HG03064 (cell line): ENCODE measurements at regions not wholly inside any gene's neighbourhood (a gene's known extent, or its start where the extent isn't known, plus 50 kb on each side); places are given as distances from the start of the nearest gene placed in this dataset.
"Not testable (repeated sequence)": the region's sequence is repeated elsewhere in the genome, so short reads cannot be mapped to it uniquely, and the experiment has no call there.

Experiments
- ATAC-seq: cut with Tn5 transposase; IDR thresholded peaks from one replicate; pipeline ENCODE4 v1.9.1; 2021; ENCODE audit warnings: low read depth; ENCODE audit not compliant: unreplicated experiment

DNA sequence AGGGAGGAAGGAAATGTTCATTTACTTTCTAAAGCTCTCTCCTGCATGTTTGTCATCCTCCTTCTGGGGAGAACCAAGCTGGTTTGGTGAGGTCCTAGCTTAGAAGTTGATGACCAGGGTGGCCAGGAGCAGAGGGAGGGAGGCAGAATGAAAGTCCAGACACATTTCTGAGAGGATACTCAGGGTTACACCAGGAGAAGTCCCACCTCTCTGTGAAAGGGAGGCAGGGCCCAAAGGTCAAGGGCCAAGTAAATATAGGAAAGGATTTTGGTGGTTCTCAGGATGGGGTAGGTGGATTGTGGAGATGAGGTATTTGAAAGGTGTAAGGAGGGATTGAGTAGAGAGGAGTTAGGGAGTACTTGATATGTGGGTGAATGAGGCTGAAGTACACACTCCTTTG is 58.0 kb upstream of the FBXO11 start:
- no peak for ATAC-seq

DNA sequence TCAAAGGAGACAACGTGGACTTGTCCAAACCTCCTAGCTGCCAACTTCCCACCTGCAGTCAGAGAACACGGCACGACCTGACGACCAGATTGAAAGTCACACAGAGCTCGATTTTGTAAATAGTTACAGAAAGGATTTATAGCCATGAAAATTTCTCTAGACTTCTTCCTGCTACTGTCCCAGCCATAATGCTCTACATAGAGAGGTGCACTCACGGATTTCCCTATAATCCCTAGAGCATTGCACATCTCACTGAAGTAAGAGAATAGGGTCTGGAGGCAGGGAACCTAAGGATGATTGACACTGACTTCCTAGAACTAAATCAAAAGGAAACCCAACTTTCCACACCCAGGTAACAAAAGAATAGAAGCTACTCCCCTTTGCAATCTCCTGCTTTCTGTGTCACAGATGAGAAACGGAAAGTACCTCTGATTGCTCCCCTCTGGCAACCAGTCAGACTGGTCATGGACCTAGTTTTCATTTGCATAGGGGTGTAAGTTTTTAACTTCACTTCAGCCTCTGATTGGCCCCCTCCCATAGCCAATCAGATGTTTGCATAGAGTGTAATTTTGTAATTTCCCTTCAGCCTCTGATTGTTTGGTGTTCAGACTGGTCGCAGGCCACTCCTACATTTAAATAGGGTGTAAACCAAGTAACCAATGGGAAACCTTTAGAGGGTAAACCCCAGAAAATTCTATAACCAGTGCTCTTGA is 58.6 kb upstream of the FBXO11 start:
- no peak for ATAC-seq

DNA sequence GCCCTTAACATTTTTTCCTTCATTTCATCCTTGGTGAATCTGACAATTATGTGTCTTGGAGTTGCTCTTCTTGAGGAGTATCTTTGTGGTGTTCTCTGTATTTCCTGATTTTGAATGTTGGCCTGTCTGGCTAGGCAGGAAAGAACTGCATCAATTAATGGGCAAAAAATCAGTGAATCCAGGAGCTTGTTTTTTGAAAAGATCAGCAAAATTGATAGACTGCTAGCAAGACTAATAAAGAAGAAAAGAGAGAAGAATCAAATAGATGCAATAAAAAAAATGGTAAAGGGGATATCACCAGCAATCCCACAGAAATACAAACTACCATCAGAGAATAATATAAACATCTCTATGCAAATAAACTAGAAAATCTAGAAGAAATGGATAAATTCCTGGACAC is 70.4 kb upstream of the FBXO11 start:
- ATAC-seq: not testable (repeated sequence)

DNA sequence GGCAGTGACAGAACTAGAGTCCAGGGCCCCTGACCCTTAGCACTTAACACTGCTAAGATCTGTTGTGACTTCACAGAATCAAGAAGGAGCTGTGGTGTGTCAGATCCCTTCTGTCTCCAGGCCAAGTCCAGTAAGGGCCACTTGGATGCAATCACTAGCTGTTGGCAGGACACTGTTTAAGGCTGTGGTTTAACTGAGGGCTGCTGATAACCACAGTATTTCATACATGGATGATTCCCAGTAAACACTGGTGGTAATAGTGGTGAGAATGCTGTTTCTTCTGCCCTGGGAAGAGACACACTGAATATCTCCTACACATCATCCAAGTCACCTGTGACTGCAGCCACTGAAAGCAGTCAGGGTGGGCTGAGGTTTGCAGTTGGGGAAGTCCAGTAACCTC is 77.7 kb upstream of the FBXO11 start:
- ATAC-seq: no peak

DNA sequence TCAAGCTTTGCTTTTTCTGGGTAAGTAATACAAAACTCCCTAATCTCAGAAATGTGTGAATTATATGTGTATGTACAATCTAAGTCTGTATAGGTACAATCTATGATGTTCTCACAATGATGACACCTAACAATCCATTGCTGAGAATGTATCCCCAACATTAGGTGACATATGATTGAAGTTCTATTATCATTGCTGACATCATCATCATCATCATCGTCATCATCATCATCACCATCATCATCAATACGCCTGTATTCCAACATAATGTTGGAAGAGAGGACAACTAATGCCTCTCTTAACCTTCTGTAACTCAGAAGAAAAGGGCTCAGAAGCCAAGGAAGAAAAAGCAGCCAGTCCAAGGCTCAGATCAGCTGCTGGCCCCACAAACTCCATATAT is 84.2 kb upstream of the FBXO11 start:
- ATAC-seq: no peak

DNA sequence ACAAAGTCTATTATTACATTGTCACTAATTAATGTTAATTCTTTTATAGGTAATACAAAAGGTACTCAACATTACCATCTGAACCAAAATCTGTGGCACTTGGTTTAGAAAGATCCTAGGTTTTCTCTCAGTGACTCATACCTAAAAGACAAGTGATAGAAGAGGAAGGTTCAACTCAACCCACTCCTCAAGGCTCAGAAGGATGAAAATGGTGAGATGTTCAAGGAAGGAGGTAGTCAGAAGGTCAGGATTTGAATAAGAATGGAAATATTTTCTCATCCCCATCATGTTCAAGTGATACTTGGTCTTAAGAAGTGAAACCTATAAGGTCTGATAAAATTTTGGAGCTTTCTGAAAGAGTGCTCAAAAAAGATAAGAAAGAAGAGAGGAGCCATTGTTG is 86.4 kb upstream of the FBXO11 start:
- ATAC-seq: no peak

DNA sequence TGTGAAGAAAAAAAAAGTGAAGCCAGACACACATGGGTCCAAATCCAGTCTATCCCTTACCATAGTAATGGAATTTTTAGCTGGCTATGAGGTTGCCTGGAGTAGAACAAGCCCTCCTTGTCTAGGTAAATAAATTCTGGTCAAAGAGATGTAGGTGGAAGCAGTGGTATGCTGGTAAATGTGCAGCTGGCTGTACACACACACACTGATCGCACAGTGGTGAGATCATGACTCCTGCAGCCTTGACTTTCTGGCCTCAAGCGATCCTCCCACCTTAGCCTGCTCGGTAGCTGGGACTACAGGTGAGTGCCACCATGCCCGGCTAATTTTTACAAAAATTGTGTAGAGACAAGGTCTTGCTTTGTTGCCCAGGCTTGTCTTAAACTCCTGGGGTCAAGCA is 90.5 kb upstream of the FBXO11 start:
- ATAC-seq: no peak

DNA sequence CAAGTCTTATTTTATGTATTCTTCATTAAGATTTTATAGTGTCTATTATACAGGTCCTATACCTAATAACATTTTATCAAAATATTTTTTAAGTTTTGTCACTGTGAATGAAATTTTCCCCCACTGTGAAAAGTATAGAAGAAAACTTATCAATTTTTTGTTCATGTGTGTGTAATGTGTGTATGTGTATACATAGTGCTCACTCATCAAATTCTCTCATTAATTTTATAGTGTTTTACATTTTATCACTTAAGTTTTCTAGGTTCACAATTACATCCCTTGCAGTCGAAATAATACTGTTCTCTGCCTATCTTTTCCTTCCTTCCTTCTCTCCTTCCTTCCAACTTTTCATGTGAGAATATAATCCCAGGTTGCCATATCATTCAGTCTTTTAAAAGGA is 93.2 kb upstream of the FBXO11 start:
- ATAC-seq: no peak

DNA sequence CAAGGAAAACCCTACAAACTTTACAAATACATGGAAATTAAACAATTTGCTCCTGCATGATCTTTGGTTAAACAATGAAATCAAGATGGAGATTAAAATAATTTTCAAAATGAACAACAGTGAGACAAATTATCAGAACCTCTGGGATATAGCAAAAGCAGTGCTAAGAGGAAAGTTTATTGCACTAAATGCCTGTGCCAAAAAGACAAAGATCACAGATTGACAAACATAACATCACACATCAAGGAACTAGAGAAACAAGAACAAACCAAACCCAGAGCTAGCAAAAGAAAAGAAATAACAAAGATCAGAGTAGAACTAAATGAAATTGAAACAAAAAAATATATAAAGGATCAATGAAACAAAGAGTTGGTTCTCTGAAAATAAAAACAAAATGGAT is 95.2 kb upstream of the FBXO11 start:
- no peak for ATAC-seq

DNA sequence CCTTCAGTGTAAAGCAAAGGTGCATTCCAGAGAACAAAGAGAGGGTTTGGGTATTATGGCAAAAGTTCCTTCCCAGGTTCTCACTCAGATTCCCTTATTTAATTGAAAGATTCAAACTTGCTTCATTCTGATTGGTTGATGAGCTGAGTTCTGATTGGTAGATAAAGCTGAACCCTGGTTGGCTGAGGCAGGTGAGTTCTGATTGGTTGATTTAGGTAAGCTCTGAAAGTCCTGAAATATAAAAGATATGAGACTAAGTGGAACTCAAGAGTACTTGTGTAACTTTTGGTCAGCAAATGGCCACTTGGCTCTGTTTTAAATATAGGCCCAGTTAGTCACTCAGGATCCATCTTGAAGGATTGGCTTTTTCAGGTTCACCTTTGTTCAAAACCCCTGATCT is 99.8 kb upstream of the FBXO11 start:
- ATAC-seq: no peak

DNA sequence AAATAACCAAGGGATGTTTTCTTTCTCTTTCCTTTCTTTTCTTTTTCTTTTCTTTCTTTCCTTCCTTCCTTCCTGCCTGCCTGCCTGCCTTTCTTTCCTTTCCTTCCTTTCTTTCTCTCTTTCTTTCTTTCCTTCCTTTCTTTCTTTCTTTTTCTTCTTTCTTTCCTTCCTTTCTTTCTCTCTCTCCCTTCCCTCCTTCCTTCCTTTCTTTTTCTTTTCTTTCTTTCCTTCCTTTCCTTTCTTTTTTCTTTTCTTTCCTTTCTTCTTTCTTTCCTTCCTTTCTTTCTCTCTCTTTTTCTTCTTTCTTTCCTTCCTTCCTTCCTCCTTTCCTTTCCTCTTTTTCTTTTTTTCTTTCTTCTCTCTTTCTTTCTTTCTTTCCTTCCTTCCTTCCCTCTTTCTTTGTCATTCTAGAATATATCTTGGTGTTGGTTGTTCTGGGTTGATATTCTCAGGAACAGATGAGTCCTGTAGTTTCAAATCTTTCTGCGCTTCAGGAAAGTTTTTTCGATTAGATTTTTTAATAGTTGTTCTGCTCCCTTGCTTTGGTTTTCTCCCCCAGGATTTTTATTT is 101.5 kb upstream of the FBXO11 start:
- ATAC-seq: no peak

DNA sequence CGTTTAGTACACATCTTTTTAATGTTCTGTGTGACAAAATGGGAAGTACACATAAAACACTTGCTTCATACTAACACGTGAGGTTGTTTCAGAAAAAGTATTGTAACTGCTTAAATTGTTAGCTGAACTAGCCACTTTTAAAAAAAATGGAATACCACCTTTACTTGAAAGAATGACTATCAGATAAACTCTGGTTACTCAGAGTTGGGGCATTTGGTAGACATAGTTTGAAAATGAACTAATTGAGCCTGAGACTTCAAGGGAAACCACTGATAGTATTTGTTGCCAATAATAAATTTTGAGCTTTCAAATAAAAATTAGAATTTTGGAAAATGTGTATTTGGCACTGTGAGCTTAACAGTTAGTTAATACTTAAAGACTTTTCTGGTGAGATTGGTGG is 103.0 kb upstream of the FBXO11 start:
- ATAC-seq: no peak

DNA sequence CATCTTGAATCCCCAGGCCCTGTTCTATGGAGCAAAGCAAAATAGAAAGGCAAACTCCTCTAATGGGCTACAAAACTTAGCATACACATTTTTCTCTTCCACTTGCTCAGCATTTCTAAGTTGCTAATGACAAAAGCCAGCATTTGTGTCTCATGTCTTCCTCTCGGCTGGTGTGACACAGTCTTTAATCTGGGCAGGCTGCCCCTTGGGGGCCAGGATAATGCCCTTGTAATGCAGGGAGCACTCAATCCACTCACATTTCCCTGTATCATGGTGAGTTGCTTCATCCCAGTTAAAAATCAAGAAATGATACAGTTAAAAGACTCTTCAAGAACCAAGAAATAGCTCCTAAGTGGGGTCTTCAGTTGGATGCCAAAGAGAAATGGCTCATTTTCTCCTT is 109.1 kb upstream of the FBXO11 start:
- ATAC-seq: no peak

DNA sequence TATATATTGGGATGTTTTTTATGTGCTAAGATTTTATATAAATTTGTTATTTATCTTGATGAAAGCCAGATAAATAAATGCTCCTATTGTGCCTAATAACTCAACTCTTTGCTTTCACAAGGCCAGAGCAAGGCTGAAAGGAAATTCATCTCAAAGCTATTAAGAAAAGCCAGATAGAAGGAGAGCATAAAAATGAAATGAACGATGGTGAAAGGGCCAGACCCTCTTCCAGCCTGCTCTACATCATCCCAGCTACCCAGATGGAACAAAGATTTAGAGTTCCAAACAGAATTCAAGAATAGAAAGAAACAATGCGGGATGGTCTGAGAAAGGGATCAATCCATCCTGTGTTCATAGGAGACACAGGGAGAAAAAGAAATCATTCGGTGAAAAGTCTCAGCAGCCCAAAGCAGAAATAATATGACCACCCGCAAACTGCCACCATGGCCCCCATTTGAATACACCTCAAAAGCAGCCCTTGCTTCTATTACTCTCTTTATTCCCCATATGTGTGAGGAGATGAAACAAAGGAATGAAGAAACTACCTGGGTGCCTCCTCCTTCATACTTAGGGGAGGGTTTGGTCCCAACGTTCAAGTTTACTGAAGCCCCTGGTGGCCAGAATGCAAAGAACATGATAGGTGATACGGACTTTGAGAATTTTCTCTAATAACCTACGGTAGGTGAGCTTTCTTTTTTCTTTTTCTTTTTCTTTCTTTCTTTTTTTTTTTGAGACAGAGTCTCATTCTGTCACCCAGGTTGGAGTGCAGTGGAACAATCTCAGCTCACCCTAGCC is 110.1 kb upstream of the FBXO11 start:
- no peak for ATAC-seq

DNA sequence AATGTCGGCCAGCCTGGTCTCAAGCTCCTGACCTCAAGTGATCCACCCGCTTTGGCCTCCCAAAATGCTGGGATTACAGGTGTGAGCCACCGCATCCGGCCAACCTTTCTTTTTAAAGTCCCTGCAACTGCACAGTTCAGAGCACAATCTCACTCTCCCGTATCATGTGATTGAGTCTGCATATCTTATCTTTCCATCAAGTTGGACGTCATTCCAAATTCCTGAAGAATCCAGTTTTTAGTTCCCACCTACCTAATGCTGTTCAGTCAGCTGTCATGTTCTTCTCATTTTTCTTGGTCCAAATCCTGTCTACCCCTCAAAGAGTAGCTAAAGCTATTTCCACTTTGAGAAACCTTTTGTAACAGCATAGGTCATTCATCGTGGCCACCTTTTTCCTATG is 110.8 kb upstream of the FBXO11 start:
- no peak for ATAC-seq

DNA sequence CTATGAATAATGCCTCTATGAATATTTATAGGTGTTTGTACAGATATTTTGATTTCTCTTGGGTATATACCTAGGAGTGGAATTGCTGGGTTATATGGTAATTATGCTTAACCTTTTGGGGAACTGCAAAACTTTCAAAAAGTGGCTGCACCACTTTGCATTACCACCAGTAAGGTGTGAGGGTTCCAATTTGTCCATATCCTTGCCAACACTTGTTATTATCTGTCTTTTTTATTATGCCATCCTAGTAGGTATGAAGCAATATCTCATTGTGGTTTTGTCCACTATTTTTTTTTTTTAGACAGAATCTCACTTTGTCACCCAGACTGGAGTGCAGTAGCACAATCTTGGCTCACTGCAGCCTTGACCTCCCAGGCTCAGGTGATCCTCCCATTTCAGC is 112.2 kb upstream of the FBXO11 start:
- no peak for ATAC-seq

DNA sequence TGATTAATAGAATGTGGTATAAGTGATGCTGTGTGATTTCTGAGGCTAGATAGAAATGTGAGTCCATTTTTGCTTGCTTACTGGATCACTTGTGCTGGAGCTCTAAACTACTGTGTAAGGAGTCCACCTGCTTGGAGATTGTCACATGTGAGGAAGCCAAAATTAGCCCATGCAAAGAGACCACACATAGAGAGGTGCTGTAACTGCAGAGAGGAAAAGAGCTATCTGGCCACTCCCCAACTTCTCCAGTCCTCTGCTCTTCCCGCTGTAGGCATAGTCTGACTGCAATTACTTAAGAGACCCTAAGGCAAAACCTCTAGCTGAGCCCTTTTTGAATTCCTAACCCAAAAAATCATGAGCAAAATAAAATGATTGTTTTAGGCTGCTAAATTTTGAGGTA is 120.6 kb upstream of the FBXO11 start:
- no peak for ATAC-seq

DNA sequence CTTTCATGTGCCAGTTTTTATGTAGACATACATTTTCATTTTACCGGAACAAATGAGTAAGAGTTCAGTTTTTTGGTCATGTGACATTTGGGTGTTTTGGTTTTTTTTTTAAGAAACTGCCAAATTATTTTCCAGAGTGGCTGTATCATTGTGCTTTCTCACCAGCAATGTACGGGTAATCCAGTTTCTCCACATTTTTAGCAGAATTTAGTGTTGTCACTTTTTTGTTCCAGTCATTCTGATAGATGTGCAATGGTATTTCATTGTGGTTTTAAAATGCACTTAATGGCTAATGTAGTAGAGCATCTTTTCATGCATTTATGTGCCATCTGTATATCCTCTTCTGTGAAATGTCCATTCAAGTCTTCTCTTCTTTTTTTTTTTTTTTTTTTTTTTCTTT is 126.5 kb upstream of the FBXO11 start:
- no peak for ATAC-seq

DNA sequence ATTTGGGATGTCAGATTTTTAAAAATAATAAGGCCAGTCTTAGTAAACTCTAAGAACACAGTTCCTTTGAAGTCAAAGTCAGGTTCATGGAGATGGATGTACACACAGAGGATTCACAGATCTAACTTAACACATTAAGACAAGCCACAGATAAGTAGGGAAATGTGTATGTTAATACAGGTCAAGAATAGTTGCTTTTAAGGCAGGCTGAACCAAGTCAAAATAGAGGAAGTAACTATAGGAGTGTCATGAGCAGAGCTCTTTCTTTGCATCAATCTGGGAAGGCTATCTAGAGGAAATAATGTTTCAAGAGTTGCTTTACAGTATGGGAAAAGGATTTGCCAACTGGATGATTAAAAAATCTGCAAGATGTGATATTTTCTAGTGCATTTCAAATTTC is 128.0 kb upstream of the FBXO11 start:
- ATAC-seq: no peak

DNA sequence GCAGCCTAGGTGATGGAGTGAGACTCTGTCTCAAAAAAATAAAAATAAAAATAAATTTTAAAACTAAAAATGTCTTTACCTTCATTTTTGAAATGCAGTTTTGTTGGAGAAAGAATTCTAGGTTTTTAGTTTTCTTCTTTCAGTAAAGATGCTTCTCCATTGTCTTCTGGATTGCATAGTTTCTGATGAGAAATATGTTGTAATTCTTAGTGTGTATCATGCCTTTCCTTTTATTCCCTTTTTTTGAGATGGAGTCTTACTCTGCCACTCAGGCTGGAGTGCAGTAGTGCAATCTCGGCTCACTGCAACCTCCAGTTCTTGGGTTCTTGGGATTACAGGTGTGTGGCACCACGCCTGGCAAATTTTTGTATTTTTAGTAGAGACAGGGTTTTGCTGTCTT is 130.0 kb upstream of the FBXO11 start:
- no peak for ATAC-seq

DNA sequence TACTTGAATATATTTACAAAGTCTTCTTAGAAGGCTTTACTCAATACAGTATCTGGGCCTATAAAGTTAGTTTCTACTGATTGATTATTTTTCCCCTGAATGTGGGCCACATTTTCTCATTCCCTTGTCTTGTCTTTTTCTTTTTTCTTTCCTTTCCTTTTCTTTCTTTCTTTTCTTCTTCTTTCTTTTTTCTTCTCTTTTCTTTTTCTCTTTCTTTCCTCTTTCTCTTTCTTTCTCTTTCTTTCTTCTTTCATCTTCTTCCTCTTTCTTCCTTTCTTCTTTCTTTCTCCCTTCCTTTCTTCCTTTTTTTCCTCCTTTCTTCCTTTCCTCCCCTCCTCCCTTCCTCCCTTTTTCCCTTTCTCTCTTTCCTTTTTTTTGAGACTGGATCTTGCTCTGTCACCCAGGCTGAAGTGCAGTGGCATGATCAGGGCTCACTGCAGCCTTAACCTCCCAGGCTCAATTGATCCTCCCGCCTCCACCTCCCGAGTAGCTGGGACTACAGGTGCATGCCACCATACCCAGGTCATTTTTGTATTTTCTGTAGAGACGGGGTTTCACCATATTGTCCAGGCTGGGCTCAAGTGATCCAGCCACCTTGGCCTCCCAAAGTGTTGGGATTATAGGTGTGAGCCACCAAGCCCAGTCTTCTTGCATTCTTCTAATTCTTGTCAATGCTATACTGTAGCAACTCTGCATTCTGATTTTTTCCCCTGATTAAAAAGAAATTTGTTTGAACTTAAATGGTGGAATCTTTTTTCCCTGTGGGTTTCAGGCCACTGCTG is 133.1 kb upstream of the FBXO11 start:
- no peak for ATAC-seq
